ENCODE measurements at regions not wholly inside any gene's neighbourhood (a gene's known extent, or its start where the extent isn't known, plus 50 kb on each side); places are given as distances from the start of the nearest gene placed in this dataset.

DNA sequence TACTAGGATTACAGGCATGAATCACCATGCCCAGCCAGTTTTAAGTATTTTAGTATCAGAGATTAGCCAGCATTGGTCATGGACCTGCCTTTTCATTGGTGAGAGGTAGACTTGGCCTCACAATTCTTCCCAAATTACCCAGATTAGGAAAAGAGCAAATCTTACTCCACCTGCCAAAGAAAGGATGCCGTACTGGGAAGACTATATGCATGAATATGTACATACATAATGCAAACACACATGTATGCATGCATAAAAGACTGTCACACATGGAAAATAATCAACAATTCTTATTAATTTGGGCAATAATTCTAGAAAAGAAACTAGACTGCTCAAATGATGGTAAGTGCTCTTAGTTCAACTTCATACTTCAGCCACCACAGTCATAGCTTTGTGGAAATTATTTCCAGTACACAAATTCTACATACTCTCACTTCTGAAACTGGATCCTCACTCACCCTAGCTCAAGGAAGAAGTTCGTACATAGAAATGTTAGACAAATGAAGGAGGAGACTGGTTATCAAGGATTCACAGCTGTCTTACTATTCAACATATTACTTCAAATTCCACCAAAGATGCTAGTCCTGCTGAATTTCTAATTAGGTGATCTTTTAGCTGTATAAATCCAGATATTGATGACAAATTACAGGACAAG lies 73.7 kb downstream of the MINAR2 start:
- Histone ChIP-seq H2BK120ac (ENCODE audit: insufficient read depth, low read length, poor library complexity) (no peak overlapping the region), H3K27me3 (ENCODE audit: insufficient read depth, low read length) (no peaks in the 10 kb centered on the region), H3K4me2 (ENCODE audit: low read length) (no peak overlapping the region), H4K91ac (ENCODE audit: low read depth, low read length) (no peak overlapping the region), H3K4ac (ENCODE audit: low read depth, low read length) (no peak overlapping the region), H3K79me2 (ENCODE audit: control insufficient read depth, insufficient read depth, low read length, poor library complexity) (no peaks in the 10 kb centered on the region), H2BK5ac (ENCODE audit: low read depth, low read length, poor library complexity) (no peak overlapping the region), H3K4me1 (ENCODE audit: control insufficient read depth in 1 of 2, insufficient read depth in 2 of 2, low read length in 2 of 2) (no peaks in the 10 kb centered on the region), H3K9ac (ENCODE audit: low read length) (no peak overlapping the region), H2BK12ac (ENCODE audit: low read length) (no peak overlapping the region), H3K14ac (ENCODE audit: low read length) (no peak overlapping the region), H4K12ac (ENCODE audit: low read depth, low read length) (no peak overlapping the region), H4K8ac (ENCODE audit: low read depth, low read length) (no peak overlapping the region), H3K9me3 (ENCODE audit: insufficient read depth, low read depth, low read length) (no peaks in the 10 kb centered on the region), H3K23ac (ENCODE audit: low read length) (no peak overlapping the region), H3K27ac (ENCODE audit: low read depth, low read length) (no peak overlapping the region), H2AFZ (ENCODE audit: insufficient read depth, low read length, poor library complexity) (no peak overlapping the region), H3K36me3 (ENCODE audit: control insufficient read depth in 1 of 2, insufficient read depth in 2 of 2, low read length in 2 of 2) (no peaks in the 10 kb centered on the region), H3K79me1 (ENCODE audit: low read length) (no peaks in the 10 kb centered on the region), H3K18ac (ENCODE audit: low read length) (no peak overlapping the region), H3K4me3 (ENCODE audit: low read depth, low read length) (no peak overlapping the region), H2AK5ac (ENCODE audit: low read length) (no peak overlapping the region)
- DNase-seq = no peak
- no CpG with 5 or more reads among the region's 2 CpGs for whole genome bisulfite sequencing (ENCODE audit: extremely low coverage, insufficient coverage, insufficient read length)

DNA sequence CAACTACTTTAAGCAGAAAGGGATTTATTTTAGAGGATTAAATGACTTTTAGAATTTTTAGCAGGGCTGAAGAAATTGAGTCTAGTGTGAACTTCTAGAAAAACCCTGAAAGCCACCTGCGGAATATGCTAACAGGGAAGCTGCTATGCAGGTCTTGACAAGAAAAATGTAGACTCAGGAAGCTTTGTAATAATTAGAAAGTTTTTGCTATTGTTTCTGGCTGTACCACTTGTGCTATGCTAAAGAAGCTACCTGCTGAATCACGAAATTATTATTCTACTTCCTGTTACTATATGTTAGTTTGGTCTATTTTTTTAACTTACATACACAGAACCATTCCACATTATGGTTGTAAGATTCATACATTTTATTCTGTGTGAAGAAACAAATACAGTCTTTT lies 74.0 kb upstream of the CHSY3 start:
- no peaks in the 10 kb centered on the region for H3K9me3 ChIP-seq (ENCODE audit: insufficient read depth, low read depth, low read length)
- WGBS (ENCODE audit: extremely low coverage, insufficient coverage, insufficient read length) = no CpG with 5 or more reads among the region's 2 CpGs
- H2AK5ac ChIP-seq (ENCODE audit: low read length) = no peak overlapping the region
- no peak overlapping the region for H3K18ac ChIP-seq (ENCODE audit: low read length)
- no peak overlapping the region for H2BK12ac ChIP-seq (ENCODE audit: low read length)
- H3K14ac ChIP-seq (ENCODE audit: low read length) = no peak overlapping the region
- H2AFZ ChIP-seq (ENCODE audit: insufficient read depth, low read length, poor library complexity) = no peak overlapping the region
- H3K23ac ChIP-seq (ENCODE audit: low read length) = no peak overlapping the region
- no peak overlapping the region for H3K4me2 ChIP-seq (ENCODE audit: low read length)
- no peak overlapping the region for H4K12ac ChIP-seq (ENCODE audit: low read depth, low read length)
- no peak for DNase-seq
- H4K8ac ChIP-seq (ENCODE audit: low read depth, low read length) = no peak overlapping the region
- no peaks in the 10 kb centered on the region for H3K36me3 ChIP-seq (ENCODE audit: control insufficient read depth in 1 of 2, insufficient read depth in 2 of 2, low read length in 2 of 2)
- H3K27ac ChIP-seq (ENCODE audit: low read depth, low read length) = no peak overlapping the region
- no peak overlapping the region for H2BK5ac ChIP-seq (ENCODE audit: low read depth, low read length, poor library complexity)
- no peaks in the 10 kb centered on the region for H3K27me3 ChIP-seq (ENCODE audit: insufficient read depth, low read length)
- H3K79me1 ChIP-seq (ENCODE audit: low read length) = no peaks in the 10 kb centered on the region
- H4K91ac ChIP-seq (ENCODE audit: low read depth, low read length) = no peak overlapping the region
- no peak overlapping the region for H3K4ac ChIP-seq (ENCODE audit: low read depth, low read length)
- no peak overlapping the region for H2BK120ac ChIP-seq (ENCODE audit: insufficient read depth, low read length, poor library complexity)
- no peaks in the 10 kb centered on the region for H3K4me1 ChIP-seq (ENCODE audit: control insufficient read depth in 1 of 2, insufficient read depth in 2 of 2, low read length in 2 of 2)
- H3K9ac ChIP-seq (ENCODE audit: low read length) = no peak overlapping the region
- H3K4me3 ChIP-seq (ENCODE audit: low read depth, low read length) = no peak overlapping the region
- H3K79me2 ChIP-seq (ENCODE audit: control insufficient read depth, insufficient read depth, low read length, poor library complexity) = no peaks in the 10 kb centered on the region

DNA sequence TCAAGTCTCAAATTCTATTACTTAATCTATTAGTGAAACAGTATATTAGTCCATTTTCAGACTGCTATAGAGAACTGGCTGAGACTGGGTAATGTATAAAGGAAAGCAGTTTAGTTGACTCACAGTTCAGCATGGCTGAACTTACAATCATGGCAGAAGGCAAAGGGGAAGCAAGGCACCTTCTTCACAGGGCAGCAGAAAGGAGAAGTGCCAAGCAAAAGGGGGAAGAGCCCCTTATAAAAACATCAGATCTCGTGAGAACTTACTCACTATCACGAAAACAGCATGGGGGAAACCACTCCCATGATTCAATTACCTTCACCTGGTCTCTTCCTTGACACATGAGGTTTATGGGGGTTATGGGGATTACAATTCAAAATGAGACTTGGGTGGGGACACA lies 67.9 kb upstream of the CHSY3 start:
- no peak overlapping the region for H3K27ac ChIP-seq (ENCODE audit: low read depth, low read length)
- no peak for DNase-seq
- H3K4ac ChIP-seq (ENCODE audit: low read depth, low read length) = no peak overlapping the region
- H3K18ac ChIP-seq (ENCODE audit: low read length) = no peak overlapping the region
- WGBS (ENCODE audit: extremely low coverage, insufficient coverage, insufficient read length) = no CpG with 5 or more reads among the region's 2 CpGs
- no peak overlapping the region for H2AFZ ChIP-seq (ENCODE audit: insufficient read depth, low read length, poor library complexity)
- no peak overlapping the region for H4K12ac ChIP-seq (ENCODE audit: low read depth, low read length)
- no peak overlapping the region for H2BK5ac ChIP-seq (ENCODE audit: low read depth, low read length, poor library complexity)
- H3K14ac ChIP-seq (ENCODE audit: low read length) = no peak overlapping the region
- H3K79me2 ChIP-seq (ENCODE audit: control insufficient read depth, insufficient read depth, low read length, poor library complexity) = no peaks in the 10 kb centered on the region
- H3K4me3 ChIP-seq (ENCODE audit: low read depth, low read length) = no peak overlapping the region
- H4K8ac ChIP-seq (ENCODE audit: low read depth, low read length) = no peak overlapping the region
- no peak overlapping the region for H2BK12ac ChIP-seq (ENCODE audit: low read length)
- H3K9me3 ChIP-seq (ENCODE audit: insufficient read depth, low read depth, low read length) = no peaks in the 10 kb centered on the region
- no peak overlapping the region for H3K23ac ChIP-seq (ENCODE audit: low read length)
- no peak overlapping the region for H2BK120ac ChIP-seq (ENCODE audit: insufficient read depth, low read length, poor library complexity)
- H3K4me1 ChIP-seq (ENCODE audit: control insufficient read depth in 1 of 2, insufficient read depth in 2 of 2, low read length in 2 of 2) = no peaks in the 10 kb centered on the region
- H3K79me1 ChIP-seq (ENCODE audit: low read length) = no peaks in the 10 kb centered on the region
- no peaks in the 10 kb centered on the region for H3K27me3 ChIP-seq (ENCODE audit: insufficient read depth, low read length)
- H4K91ac ChIP-seq (ENCODE audit: low read depth, low read length) = no peak overlapping the region
- no peaks in the 10 kb centered on the region for H3K36me3 ChIP-seq (ENCODE audit: control insufficient read depth in 1 of 2, insufficient read depth in 2 of 2, low read length in 2 of 2)
- H3K4me2 ChIP-seq (ENCODE audit: low read length) = no peak overlapping the region
- H2AK5ac ChIP-seq (ENCODE audit: low read length) = no peak overlapping the region
- no peak overlapping the region for H3K9ac ChIP-seq (ENCODE audit: low read length)

DNA sequence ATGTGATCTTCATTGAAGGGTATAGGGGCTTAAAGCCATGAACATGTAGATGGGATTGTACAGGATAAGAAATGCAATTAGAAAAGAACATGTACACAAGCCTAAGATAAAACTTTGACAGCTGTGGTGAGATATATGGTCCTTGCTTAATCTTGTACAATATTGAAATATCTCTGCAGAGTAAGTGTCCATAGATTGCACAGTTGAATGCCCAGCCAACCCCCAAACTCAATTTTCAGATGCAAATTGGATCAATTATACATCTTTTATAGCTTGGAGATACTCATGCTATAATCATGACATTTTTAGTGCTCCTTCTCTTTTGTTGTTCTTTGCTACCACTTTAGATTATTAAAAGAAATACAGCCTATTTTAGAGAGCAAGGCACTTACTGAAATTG lies 59.5 kb upstream of the CHSY3 start:
- Histone ChIP-seq H3K4me2 (ENCODE audit: low read length) (no peak overlapping the region), H3K27ac (ENCODE audit: low read depth, low read length) (no peak overlapping the region), H4K91ac (ENCODE audit: low read depth, low read length) (no peak overlapping the region), H4K12ac (ENCODE audit: low read depth, low read length) (no peak overlapping the region), H3K9ac (ENCODE audit: low read length) (no peak overlapping the region), H2BK12ac (ENCODE audit: low read length) (no peak overlapping the region), H4K8ac (ENCODE audit: low read depth, low read length) (no peak overlapping the region), H3K9me3 (ENCODE audit: insufficient read depth, low read depth, low read length) (no peaks in the 10 kb centered on the region), H2AFZ (ENCODE audit: insufficient read depth, low read length, poor library complexity) (no peak overlapping the region), H3K14ac (ENCODE audit: low read length) (no peak overlapping the region), H2AK5ac (ENCODE audit: low read length) (no peak overlapping the region), H3K4ac (ENCODE audit: low read depth, low read length) (no peak overlapping the region), H3K4me3 (ENCODE audit: low read depth, low read length) (no peak overlapping the region), H3K23ac (ENCODE audit: low read length) (no peak overlapping the region), H3K18ac (ENCODE audit: low read length) (no peak overlapping the region), H2BK120ac (ENCODE audit: insufficient read depth, low read length, poor library complexity) (no peak overlapping the region), H3K4me1 (ENCODE audit: control insufficient read depth in 1 of 2, insufficient read depth in 2 of 2, low read length in 2 of 2) (no peaks in the 10 kb centered on the region), H3K79me1 (ENCODE audit: low read length) (no peaks in the 10 kb centered on the region), H3K79me2 (ENCODE audit: control insufficient read depth, insufficient read depth, low read length, poor library complexity) (no peaks in the 10 kb centered on the region), H3K27me3 (ENCODE audit: insufficient read depth, low read length) (no peaks in the 10 kb centered on the region), H2BK5ac (ENCODE audit: low read depth, low read length, poor library complexity) (no peak overlapping the region), H3K36me3 (ENCODE audit: control insufficient read depth in 1 of 2, insufficient read depth in 2 of 2, low read length in 2 of 2) (no peaks in the 10 kb centered on the region)
- DNase-seq = no peak

Measured in trophoblast cell (in vitro differentiated cells and primary cell).